Natural killer cell (primary cell): ENCODE measurements at regions not wholly inside any gene's neighbourhood (a gene's known extent, or its start where the extent isn't known, plus 50 kb on each side); places are given as distances from the start of the nearest gene placed in this dataset.
"Not testable (repeated sequence)": the region's sequence is repeated elsewhere in the genome, so short reads cannot be mapped to it uniquely, and the experiment has no call there.

Source experiments
- ATAC-seq, 3 donors: fragments of 150-1000 bp in 2 of 3; fragments of 200-7000 bp in 1 of 3; cut with Tn5 transposase; 1 replicate in 1 of 3; 2 replicates in 2 of 3; pipeline ENCODE4 v1.10.0; 2021; ENCODE audit warnings: mild to moderate bottlenecking in 2 of 3, moderate library complexity in 2 of 3
- DNase-seq, 2 donors: peaks; one replicate each; pipeline versions ENCODE4 v3.0.0 to v3.0.0-alpha.2; 2013 to 2021; ENCODE audit warnings: mixed read lengths in 1 of 2
- H3K27ac ChIP-seq: one replicate; pipeline ENCODE4 v1.5.1; 2013; ENCODE audit warnings: mild to moderate bottlenecking, low read length
- H3K27me3 ChIP-seq: one replicate; pipeline ENCODE4 v1.6.1; 2013; ENCODE audit warnings: low read length; ENCODE audit not compliant: control insufficient read depth, insufficient read depth
- H3K36me3 ChIP-seq: one replicate; pipeline ENCODE4 v1.6.1; 2013; ENCODE audit warnings: low read length; ENCODE audit not compliant: control insufficient read depth, insufficient read depth
- H3K4me1 ChIP-seq: one replicate; pipeline ENCODE4 v1.6.1; 2013; ENCODE audit warnings: low read length; ENCODE audit not compliant: control insufficient read depth, insufficient read depth
- H3K4me3 ChIP-seq: one replicate; pipeline ENCODE4 v1.5.1; 2013; ENCODE audit warnings: low read length
- H3K9me3 ChIP-seq: one replicate; pipeline ENCODE4 v1.6.1; 2013; ENCODE audit warnings: low read length; ENCODE audit not compliant: control insufficient read depth, insufficient read depth
- H3K27ac Mint-ChIP-seq, 2 donors: one replicate each; pipeline ENCODE4 v1.8.0; 2022; ENCODE audit warnings: mild to moderate bottlenecking in 2 of 2, mixed read lengths in 2 of 2, moderate library complexity in 1 of 2
- H3K27me3 Mint-ChIP-seq, 2 donors: one replicate each; pipeline ENCODE4 v1.8.0; 2022; ENCODE audit warnings: low read depth in 2 of 2, mixed read lengths in 2 of 2
- H3K36me3 Mint-ChIP-seq: one replicate; pipeline ENCODE4 v1.8.0; 2022; ENCODE audit warnings: mixed read lengths
- H3K4me1 Mint-ChIP-seq, 2 donors: one replicate each; pipeline ENCODE4 v1.8.0; 2022; ENCODE audit warnings: mixed read lengths in 2 of 2
- H3K4me3 Mint-ChIP-seq: one replicate; pipeline ENCODE4 v1.8.0; 2022; ENCODE audit warnings: mild to moderate bottlenecking, moderate library complexity, mixed read lengths
- H3K9me3 Mint-ChIP-seq, 2 donors: one replicate each; pipeline ENCODE4 v1.8.0; 2022; ENCODE audit warnings: mixed read lengths in 2 of 2
- WGBS: methylation state at CpG from one replicate; pipeline ENCODE4 v1.1.7; 2013; ENCODE audit warnings: missing lambda C conversion rate; ENCODE audit not compliant: insufficient coverage; 5-methylcytosine and 5-hydroxymethylcytosine counted together
- intact Hi-C: fragments of 100-400 bp; cut with micrococcal nuclease; formaldehyde crosslinking; loops from one replicate; pipeline ENCODE4 v1.14.2; 2022
- TF ChIP-seq, protein P1 (sequence below): fragments of 200-600 bp; IDR thresholded peaks from one replicate; pipeline ENCODE4 v1.8.0; 2022; ENCODE audit warnings: antibody characterized with exemption

GRCh38 chr3:115292131-115292530, 145.0 kb upstream of the ZBTB20 start:
- Histone ChIP-seq H3K36me3 (no peaks in the 10 kb centered on the region), H3K27me3 (no peaks in the 10 kb centered on the region), H3K4me3 (no peak overlapping the region), H3K9me3 (no peaks in the 10 kb centered on the region), H3K27ac (no peak overlapping the region), H3K4me1 (no peaks in the 10 kb centered on the region)
- 76% methylated on average over 2 of the region's 2 CpGs for WGBS
- Mint-ChIP-seq H3K4me1 (no peaks in the 10 kb centered on the region), H3K27ac (no peak overlapping the region), H3K27me3 (no peaks in the 10 kb centered on the region), H3K9me3 (no peaks in the 10 kb centered on the region), H3K4me3 (no peak overlapping the region), H3K36me3 (no peaks in the 10 kb centered on the region)
- DNase-seq: no peak
- intact Hi-C loops: no loop called here
- TF ChIP-seq, protein P1, sequence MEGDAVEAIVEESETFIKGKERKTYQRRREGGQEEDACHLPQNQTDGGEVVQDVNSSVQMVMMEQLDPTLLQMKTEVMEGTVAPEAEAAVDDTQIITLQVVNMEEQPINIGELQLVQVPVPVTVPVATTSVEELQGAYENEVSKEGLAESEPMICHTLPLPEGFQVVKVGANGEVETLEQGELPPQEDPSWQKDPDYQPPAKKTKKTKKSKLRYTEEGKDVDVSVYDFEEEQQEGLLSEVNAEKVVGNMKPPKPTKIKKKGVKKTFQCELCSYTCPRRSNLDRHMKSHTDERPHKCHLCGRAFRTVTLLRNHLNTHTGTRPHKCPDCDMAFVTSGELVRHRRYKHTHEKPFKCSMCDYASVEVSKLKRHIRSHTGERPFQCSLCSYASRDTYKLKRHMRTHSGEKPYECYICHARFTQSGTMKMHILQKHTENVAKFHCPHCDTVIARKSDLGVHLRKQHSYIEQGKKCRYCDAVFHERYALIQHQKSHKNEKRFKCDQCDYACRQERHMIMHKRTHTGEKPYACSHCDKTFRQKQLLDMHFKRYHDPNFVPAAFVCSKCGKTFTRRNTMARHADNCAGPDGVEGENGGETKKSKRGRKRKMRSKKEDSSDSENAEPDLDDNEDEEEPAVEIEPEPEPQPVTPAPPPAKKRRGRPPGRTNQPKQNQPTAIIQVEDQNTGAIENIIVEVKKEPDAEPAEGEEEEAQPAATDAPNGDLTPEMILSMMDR: no peak
- ATAC-seq: no peak

DNA sequence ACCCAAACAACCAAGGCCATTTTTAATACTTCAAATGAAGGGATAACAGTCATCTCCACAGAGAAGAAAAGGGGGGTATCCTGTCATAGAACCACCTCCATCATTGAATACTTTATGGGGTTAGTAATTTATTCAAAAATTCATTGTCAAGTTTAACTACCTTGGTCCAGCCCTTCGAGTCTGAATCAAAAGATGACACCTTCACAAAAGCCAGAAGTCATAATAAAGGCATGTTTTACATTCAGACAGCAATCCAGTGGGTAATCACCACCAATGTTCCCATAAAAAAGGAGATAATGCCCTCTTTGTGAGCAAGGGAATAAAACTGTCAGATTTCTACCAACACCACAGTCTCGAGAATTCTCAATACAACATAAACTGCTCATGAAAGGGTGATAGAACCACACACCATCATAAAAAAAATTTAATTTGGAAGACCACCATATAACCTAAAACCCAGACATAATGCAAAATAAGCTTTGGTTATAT, 145.6 kb upstream of the ZBTB20 start:
- Mint-ChIP-seq H3K36me3 (no peaks in the 10 kb centered on the region), H3K27me3 (no peaks in the 10 kb centered on the region), H3K4me3 (no peak overlapping the region), H3K4me1 (no peaks in the 10 kb centered on the region), H3K27ac (no peak overlapping the region), H3K9me3 (no peaks in the 10 kb centered on the region)
- DNase-seq: no peak
- WGBS: 90% methylated on average over 2 of the region's 2 CpGs
- intact Hi-C loops: no loop called here
- no peak for ATAC-seq
- no peaks in the 10 kb centered on the region for H3K4me1 ChIP-seq
- no peak overlapping the region for H3K27ac ChIP-seq
- H3K9me3 ChIP-seq: no peaks in the 10 kb centered on the region
- no peak overlapping the region for H3K4me3 ChIP-seq
- TF ChIP-seq, protein P1: no peak
- no peaks in the 10 kb centered on the region for H3K36me3 ChIP-seq
- no peaks in the 10 kb centered on the region for H3K27me3 ChIP-seq

- Histone ChIP-seq H3K36me3 (no peaks in the 10 kb centered on the region), H3K27ac (no peak overlapping the region), H3K4me3 (no peak overlapping the region), H3K9me3 (no peaks in the 10 kb centered on the region), H3K27me3 (no peaks in the 10 kb centered on the region), H3K4me1 (no peaks in the 10 kb centered on the region)
- H3K4me1 Mint-ChIP-seq: no peaks in the 10 kb centered on the region
- no peaks in the 10 kb centered on the region for H3K9me3 Mint-ChIP-seq
- H3K4me3 Mint-ChIP-seq: no peak overlapping the region
- no CpG with 5 or more reads among the region's 1 CpG for WGBS
- H3K36me3 Mint-ChIP-seq: no peaks in the 10 kb centered on the region
- DNase-seq (no peak), ATAC-seq (no peak)
- intact Hi-C loops: no loop called here
- TF ChIP-seq, protein P1: no peak
- H3K27me3 Mint-ChIP-seq: no peaks in the 10 kb centered on the region
- H3K27ac Mint-ChIP-seq: no peak overlapping the region
Observed at GRCh38 chr3:115293321-115293720, 146.2 kb upstream of the ZBTB20 start.

DNA sequence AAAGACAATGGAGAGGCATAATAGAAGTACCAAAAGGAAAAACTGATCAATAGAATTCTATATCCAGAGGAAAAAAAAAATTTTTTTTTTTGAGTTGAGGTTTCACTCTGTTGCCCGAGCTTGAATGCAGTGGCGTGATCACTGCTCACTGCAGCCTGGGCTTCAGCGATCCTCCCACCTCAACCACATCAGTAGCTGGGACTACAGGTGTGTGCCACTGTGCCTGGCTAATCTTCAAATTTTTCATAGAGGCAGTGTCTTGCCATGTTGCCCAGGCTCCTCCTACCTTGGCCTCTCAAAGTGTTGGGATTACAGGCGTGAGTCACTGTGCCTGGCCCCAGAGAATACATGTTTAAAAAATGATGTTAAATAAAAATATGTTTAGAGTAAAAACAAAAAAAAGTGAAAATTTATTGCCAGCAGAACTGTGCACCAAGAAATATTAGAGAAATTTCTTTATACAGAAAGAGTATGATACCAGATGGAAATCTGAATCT, 154.3 kb upstream of the ZBTB20 start:
- Mint-ChIP-seq H3K36me3 (no peaks in the 10 kb centered on the region), H3K27ac (no peak overlapping the region), H3K4me3 (no peak overlapping the region), H3K27me3 (no peaks in the 10 kb centered on the region), H3K4me1 (no peaks in the 10 kb centered on the region), H3K9me3 (peaks cover 3% of the 10 kb centered on the region in 2 donors)
- ATAC-seq (no peak), DNase-seq (no peak)
- H3K36me3 ChIP-seq: no peaks in the 10 kb centered on the region
- no peak overlapping the region for H3K4me3 ChIP-seq
- no peaks in the 10 kb centered on the region for H3K27me3 ChIP-seq
- TF ChIP-seq, protein P1: no peak
- WGBS: 84% methylated on average over 4 of the region's 4 CpGs
- no peaks in the 10 kb centered on the region for H3K4me1 ChIP-seq
- H3K27ac ChIP-seq: no peak overlapping the region
- intact Hi-C loops: no loop called here
- H3K9me3 ChIP-seq: no peaks in the 10 kb centered on the region

DNA sequence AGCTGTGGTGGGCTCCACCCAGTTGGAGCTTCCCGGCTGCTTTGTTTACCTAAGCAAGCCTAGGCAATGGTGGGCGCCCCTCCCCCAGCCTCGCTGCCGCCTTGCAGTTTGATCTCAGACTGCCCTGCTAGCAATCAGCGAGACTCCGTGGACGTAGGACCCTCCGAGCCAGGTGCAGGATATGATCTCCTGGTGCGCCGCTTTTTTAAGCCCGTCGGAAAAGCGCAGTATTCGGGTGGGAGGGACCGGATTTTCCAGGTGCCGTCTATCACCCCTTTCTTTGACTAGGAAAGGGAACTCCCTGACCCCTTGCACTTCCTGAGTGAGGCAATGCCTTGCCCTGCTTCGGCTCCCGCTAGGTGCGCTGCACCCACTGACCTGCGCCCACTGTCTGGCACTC, 170.9 kb upstream of the ZBTB20 start:
- H3K27ac Mint-ChIP-seq, H3K4me3 ChIP-seq, H3K27me3 ChIP-seq, H3K4me3 Mint-ChIP-seq, H3K9me3 Mint-ChIP-seq, H3K27me3 Mint-ChIP-seq, DNase-seq, H3K4me1 ChIP-seq, intact Hi-C loops, H3K36me3 ChIP-seq, H3K27ac ChIP-seq, H3K4me1 Mint-ChIP-seq, ATAC-seq, H3K36me3 Mint-ChIP-seq, H3K9me3 ChIP-seq: not testable (repeated sequence)
- WGBS: 90% methylated on average over 20 of the region's 20 CpGs
